ENCODE measurements at regions not wholly inside any gene's neighbourhood (a gene's known extent, or its start where the extent isn't known, plus 50 kb on each side); places are given as distances from the start of the nearest gene placed in this dataset.

- no peak for TF ChIP-seq CTCF (IDR thresholded peaks at IDR 0.05; ENCODE audit: insufficient read depth, low read depth, low read length)
- no peak for DNase-seq (ENCODE audit: low read depth)
- H3K4me3 ChIP-seq (ENCODE audit: low read depth, low read length), result no peak overlapping the region
These were observed 206.5 kb upstream of the TSHZ3 start for GRCh38 chr19:31555634-31556215.

GRCh38 chr19:31559494-31559893, 210.3 kb upstream of the TSHZ3 start:
- TF ChIP-seq CTCF (IDR thresholded peaks at IDR 0.05; ENCODE audit: insufficient read depth, low read depth, low read length), result no peak
- DNase-seq (ENCODE audit: low read depth), result no peak
- H3K4me3 ChIP-seq (ENCODE audit: low read depth, low read length), result no peak overlapping the region

GRCh38 chr19:31560086-31561060, 211.1 kb upstream of the TSHZ3 start:
- no peak for TF ChIP-seq CTCF (IDR thresholded peaks at IDR 0.05; ENCODE audit: insufficient read depth, low read depth, low read length)
- no peak overlapping the region for H3K4me3 ChIP-seq (ENCODE audit: low read depth, low read length)
- DNase-seq (ENCODE audit: low read depth), result no peak

GRCh38 chr19:31562966-31563612, 213.9 kb upstream of the TSHZ3 start:
- DNase-seq (ENCODE audit: low read depth), result no peak
- no peak overlapping the region for H3K4me3 ChIP-seq (ENCODE audit: low read depth, low read length)
- TF ChIP-seq CTCF (IDR thresholded peaks at IDR 0.05; ENCODE audit: insufficient read depth, low read depth, low read length), result no peak

GRCh38 chr19:31567776-31568175, 218.5 kb upstream of the TSHZ3 start:
- no peak for DNase-seq (ENCODE audit: low read depth)
- H3K4me3 ChIP-seq (ENCODE audit: low read depth, low read length), result no peak overlapping the region
- no peak for TF ChIP-seq CTCF (IDR thresholded peaks at IDR 0.05; ENCODE audit: insufficient read depth, low read depth, low read length)

- H3K4me3 ChIP-seq (ENCODE audit: low read depth, low read length), result no peak overlapping the region
- no peak for DNase-seq (ENCODE audit: low read depth)
- TF ChIP-seq CTCF (IDR thresholded peaks at IDR 0.05; ENCODE audit: insufficient read depth, low read depth, low read length), result no peak
These were observed 219.5 kb upstream of the TSHZ3 start for GRCh38 chr19:31568724-31569123.
